ENCODE measurements at regions not wholly inside any gene's neighbourhood (a gene's known extent, or its start where the extent isn't known, plus 50 kb on each side); places are given as distances from the start of the nearest gene placed in this dataset.

DNA sequence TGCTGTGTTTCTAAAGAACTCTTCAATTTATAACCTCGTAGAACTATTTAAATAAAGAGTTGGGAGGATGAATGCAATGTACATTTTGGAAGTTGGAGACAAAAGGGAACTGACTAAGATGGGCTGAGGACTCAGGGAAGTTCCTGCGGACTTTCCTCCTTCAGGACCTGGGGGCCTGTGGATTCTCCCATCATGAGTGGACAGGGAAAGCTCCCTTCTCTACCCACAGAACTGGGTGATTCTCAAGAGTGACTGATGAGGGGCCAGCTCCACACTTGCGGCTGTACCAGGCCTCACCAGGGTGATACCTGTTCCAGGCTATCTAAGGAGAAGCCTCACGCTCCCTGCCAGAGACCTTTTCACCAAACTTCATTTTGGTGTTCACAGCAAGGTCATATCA, 143.8 kb upstream of the APCDD1 start:
- no peaks in the 10 kb centered on the region for H3K9me3 ChIP-seq (ENCODE audit: control insufficient read depth, low read length)
- H3K4me3 ChIP-seq (ENCODE audit: extremely low read depth, insufficient read depth, low read length, poor library complexity, severe bottlenecking), result no peak overlapping the region
- WGBS, 2 experiments (ENCODE audit: insufficient coverage in 2 of 2), result 85 to 95% methylated on average over 2 of the region's 4 CpGs
- no peaks in the 10 kb centered on the region for H3K36me3 ChIP-seq (ENCODE audit: control insufficient read depth, insufficient read depth, low read length)
- no peaks in the 10 kb centered on the region for H3K4me1 ChIP-seq (ENCODE audit: control insufficient read depth, insufficient read depth, low read length, poor library complexity, severe bottlenecking)
- H3K27ac ChIP-seq (ENCODE audit: low read depth, low read length, severe bottlenecking), result no peak overlapping the region

DNA sequence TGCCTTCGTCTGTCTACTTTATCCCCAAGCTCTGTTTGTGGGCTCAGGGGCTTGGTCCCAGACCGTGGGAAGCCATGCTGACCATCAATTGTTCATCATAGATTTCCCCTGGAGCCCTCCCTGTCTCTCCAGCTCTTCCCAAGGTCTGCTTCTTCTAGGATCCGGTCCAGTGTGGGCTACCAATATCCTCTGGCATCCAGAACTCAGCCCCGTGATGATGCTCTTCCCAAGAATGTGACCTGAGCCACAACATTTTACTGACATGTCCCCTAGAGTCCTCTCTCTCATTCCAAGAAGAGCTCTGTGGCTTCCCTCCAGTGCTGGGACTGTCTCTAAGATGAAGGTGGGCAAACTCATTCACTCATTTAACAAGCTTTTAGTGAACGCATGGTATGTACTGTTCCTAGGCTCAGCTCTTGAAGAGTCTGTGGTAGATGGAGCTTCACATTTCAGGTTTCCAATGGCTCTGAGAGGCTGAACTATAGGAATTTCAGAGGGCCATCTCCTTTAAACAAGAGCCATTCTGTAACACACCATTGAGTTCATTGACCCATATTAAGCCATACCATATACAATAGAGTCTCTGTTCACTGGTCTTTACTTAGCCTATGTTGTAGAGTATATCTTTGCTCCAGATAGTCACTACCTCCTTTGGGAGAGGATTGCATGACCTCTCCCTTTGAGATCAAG, 142.0 kb upstream of the APCDD1 start:
- no peak overlapping the region for H3K4me3 ChIP-seq (ENCODE audit: extremely low read depth, insufficient read depth, low read length, poor library complexity, severe bottlenecking)
- H3K27ac ChIP-seq (ENCODE audit: low read depth, low read length, severe bottlenecking), result no peak overlapping the region
- H3K9me3 ChIP-seq (ENCODE audit: control insufficient read depth, low read length), result no peaks in the 10 kb centered on the region
- H3K4me1 ChIP-seq (ENCODE audit: control insufficient read depth, insufficient read depth, low read length, poor library complexity, severe bottlenecking), result no peaks in the 10 kb centered on the region
- no peaks in the 10 kb centered on the region for H3K36me3 ChIP-seq (ENCODE audit: control insufficient read depth, insufficient read depth, low read length)
- 86 to 98% methylated on average over 4 of the region's 5 CpGs for WGBS, 2 experiments (ENCODE audit: insufficient coverage in 2 of 2)

DNA sequence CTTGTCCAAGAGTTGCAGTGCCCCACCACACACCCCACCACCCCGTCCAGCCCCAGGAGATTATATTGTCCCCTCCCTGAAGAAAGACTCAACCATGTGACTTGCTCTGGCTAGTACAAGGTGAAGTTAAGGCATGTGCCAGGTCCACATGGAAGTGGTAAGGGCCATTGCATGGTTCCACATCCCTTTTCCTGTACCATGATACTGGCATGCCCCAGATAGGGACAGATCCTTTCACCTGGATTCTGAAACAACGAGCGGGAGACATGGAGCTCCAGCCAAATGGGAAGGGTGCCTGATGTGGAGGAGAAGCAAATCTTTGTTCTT, 141.5 kb upstream of the APCDD1 start:
- WGBS, 2 experiments (ENCODE audit: insufficient coverage in 2 of 2), result 100% methylated on average over 2 of the region's 3 CpGs
- Histone ChIP-seq H3K27ac (ENCODE audit: low read depth, low read length, severe bottlenecking) (no peak overlapping the region), H3K36me3 (ENCODE audit: control insufficient read depth, insufficient read depth, low read length) (no peaks in the 10 kb centered on the region), H3K4me3 (ENCODE audit: extremely low read depth, insufficient read depth, low read length, poor library complexity, severe bottlenecking) (no peak overlapping the region), H3K4me1 (ENCODE audit: control insufficient read depth, insufficient read depth, low read length, poor library complexity, severe bottlenecking) (no peaks in the 10 kb centered on the region), H3K9me3 (ENCODE audit: control insufficient read depth, low read length) (no peaks in the 10 kb centered on the region)

DNA sequence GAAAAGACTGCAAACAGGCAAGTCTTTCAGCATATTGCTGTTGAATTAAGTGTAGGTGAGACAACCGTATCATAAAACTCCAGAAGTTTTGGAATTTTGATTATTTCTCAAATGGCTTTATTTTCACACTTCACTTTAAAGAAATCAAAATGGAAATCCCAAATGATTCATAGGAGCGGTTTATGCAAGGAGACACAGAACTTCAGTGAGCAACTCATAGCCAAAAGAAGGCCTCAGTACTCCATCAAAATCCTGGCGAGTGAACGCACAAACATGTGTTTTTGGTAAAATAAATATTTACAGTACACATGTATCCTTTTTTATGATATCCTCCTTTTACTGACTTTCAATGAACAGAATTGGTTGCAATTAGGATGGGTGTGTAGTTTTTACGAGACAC, 140.4 kb upstream of the APCDD1 start:
- Histone ChIP-seq H3K36me3 (ENCODE audit: control insufficient read depth, insufficient read depth, low read length) (no peaks in the 10 kb centered on the region), H3K4me1 (ENCODE audit: control insufficient read depth, insufficient read depth, low read length, poor library complexity, severe bottlenecking) (no peaks in the 10 kb centered on the region), H3K4me3 (ENCODE audit: extremely low read depth, insufficient read depth, low read length, poor library complexity, severe bottlenecking) (no peak overlapping the region), H3K27ac (ENCODE audit: low read depth, low read length, severe bottlenecking) (no peak overlapping the region), H3K9me3 (ENCODE audit: control insufficient read depth, low read length) (no peaks in the 10 kb centered on the region)
- WGBS, 2 experiments (ENCODE audit: insufficient coverage in 2 of 2), result no CpG with 5 or more reads among the region's 5 CpGs

DNA sequence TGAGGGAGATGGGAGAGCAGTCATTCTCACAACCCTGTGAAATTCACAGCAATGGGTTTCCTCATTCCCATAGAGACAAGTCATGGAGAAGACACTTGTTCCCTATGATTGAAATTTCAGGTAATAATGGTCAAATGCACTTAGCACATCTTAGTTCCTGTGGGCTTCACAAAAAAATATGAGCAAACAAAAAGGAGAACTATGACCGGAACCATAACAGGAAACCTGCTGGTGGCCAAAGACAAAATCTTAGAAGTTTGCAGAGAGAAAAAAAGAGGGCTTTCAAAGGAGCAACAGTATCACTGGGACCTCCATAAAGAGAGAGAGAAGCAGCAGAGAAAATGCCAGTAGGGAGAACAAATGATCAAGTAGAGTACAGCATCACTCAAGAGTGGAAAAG, 138.9 kb upstream of the APCDD1 start:
- Histone ChIP-seq H3K36me3 (ENCODE audit: control insufficient read depth, insufficient read depth, low read length) (no peaks in the 10 kb centered on the region), H3K4me3 (ENCODE audit: extremely low read depth, insufficient read depth, low read length, poor library complexity, severe bottlenecking) (no peak overlapping the region), H3K27ac (ENCODE audit: low read depth, low read length, severe bottlenecking) (no peak overlapping the region), H3K4me1 (ENCODE audit: control insufficient read depth, insufficient read depth, low read length, poor library complexity, severe bottlenecking) (no peaks in the 10 kb centered on the region), H3K9me3 (ENCODE audit: control insufficient read depth, low read length) (no peaks in the 10 kb centered on the region)
- 85 to 89% methylated on average over 1 of the region's 1 CpG for WGBS, 2 experiments (ENCODE audit: insufficient coverage in 2 of 2)

DNA sequence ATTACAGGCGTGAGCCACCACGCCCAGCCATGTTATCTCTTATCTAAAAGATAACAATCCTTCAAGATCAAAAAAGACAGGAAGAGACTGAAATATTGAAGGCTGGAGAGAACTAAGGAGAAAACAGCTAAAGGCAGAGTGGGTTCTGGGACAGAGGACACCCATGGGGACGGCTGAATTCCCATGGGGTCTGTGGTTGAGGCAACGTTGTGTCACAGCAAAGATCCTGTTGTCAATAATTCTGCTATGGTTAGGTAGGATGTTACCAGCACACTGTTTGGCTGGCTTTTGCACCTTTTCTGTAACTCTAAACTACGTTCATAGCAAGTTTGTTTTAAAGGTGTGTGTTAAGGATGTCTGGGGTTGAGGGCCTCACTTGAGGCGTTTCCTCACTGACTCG, 137.7 kb upstream of the APCDD1 start:
- Histone ChIP-seq H3K4me1 (ENCODE audit: control insufficient read depth, insufficient read depth, low read length, poor library complexity, severe bottlenecking) (no peaks in the 10 kb centered on the region), H3K27ac (ENCODE audit: low read depth, low read length, severe bottlenecking) (no peak overlapping the region), H3K36me3 (ENCODE audit: control insufficient read depth, insufficient read depth, low read length) (no peaks in the 10 kb centered on the region), H3K9me3 (ENCODE audit: control insufficient read depth, low read length) (no peaks in the 10 kb centered on the region), H3K4me3 (ENCODE audit: extremely low read depth, insufficient read depth, low read length, poor library complexity, severe bottlenecking) (no peak overlapping the region)
- WGBS, 2 experiments (ENCODE audit: insufficient coverage in 2 of 2), result 100% methylated on average over 2 of the region's 7 CpGs

DNA sequence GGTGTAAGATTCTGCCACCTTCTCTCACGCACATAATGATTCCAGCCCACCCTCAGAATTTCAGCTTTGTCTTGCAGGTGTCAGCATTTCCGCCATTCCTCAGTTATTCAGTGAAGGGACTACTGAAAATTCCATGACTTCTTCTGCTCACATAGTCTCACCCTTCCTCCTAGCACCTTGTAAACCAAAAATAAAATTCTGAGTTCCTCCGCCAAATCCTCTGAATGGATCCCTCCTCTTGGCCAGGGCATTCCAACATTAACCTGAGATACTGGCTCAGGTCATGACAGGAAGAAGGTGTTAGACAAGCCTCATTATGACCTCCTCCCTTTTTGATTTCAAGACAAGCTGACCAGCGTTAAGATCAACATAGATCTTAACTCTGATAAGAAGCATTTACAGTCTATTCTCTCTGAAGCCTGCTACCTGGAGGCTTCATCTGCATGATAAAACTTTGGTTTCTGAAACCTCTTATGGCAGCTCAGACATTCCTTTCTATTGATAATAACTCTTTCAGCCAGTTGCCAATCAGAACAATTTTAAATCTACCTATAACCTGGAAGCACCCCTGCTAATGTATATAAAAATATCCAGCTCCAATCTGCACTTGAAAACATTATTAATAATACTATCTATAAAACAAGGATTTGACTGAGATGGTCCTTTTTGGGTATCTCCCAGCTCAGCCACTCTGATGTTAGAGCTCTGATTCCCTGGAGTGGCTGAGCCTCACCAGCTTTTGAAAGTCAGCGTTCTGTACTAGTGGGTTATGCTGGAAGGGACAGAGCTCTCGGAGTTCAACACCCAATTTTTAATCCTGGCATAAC, 136.4 kb upstream of the APCDD1 start:
- 63 to 73% methylated on average over 4 of the region's 6 CpGs for WGBS, 2 experiments (ENCODE audit: insufficient coverage in 2 of 2)
- H3K27ac ChIP-seq (ENCODE audit: low read depth, low read length, severe bottlenecking), result no peak overlapping the region
- no peaks in the 10 kb centered on the region for H3K4me1 ChIP-seq (ENCODE audit: control insufficient read depth, insufficient read depth, low read length, poor library complexity, severe bottlenecking)
- no peaks in the 10 kb centered on the region for H3K36me3 ChIP-seq (ENCODE audit: control insufficient read depth, insufficient read depth, low read length)
- no peaks in the 10 kb centered on the region for H3K9me3 ChIP-seq (ENCODE audit: control insufficient read depth, low read length)
- H3K4me3 ChIP-seq (ENCODE audit: extremely low read depth, insufficient read depth, low read length, poor library complexity, severe bottlenecking), result no peak overlapping the region

DNA sequence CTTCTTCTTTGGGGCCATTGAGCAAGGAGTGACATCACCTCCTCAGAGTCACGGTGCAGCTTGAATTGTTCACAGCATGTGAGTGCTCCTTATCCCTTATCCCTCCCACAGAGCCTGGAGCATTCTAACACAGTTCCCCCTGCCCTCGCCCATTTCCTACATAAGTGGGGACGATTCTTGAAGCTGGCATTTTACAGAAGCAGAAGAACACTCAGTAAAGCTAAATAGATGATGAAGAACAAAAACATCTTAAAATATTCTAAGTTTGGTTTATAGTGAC, 135.8 kb upstream of the APCDD1 start:
- Histone ChIP-seq H3K9me3 (ENCODE audit: control insufficient read depth, low read length) (no peaks in the 10 kb centered on the region), H3K4me1 (ENCODE audit: control insufficient read depth, insufficient read depth, low read length, poor library complexity, severe bottlenecking) (no peaks in the 10 kb centered on the region), H3K4me3 (ENCODE audit: extremely low read depth, insufficient read depth, low read length, poor library complexity, severe bottlenecking) (no peak overlapping the region), H3K27ac (ENCODE audit: low read depth, low read length, severe bottlenecking) (no peak overlapping the region), H3K36me3 (ENCODE audit: control insufficient read depth, insufficient read depth, low read length) (no peaks in the 10 kb centered on the region)
- 0 to 17% methylated on average over 1 of the region's 3 CpGs for WGBS, 2 experiments (ENCODE audit: insufficient coverage in 2 of 2)

DNA sequence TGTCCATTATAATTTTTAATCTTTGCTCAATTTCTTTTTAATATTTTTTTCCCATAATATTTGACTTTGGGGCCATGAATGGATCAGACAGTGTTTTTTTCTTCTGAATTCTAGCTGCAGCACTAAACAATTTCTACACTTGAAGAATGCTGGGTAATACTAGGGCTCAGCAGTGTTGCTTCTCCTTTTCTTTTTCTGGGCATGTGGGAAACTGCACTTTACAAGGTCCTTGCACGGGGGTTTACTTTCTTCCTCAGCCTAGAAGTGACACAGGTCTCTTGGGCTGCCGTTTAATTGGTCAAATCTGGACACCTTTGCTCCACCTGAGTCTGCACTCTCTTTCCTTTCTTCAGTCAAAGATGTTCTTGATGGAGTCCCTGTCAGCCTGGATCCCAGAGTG, 135.4 kb upstream of the APCDD1 start:
- Histone ChIP-seq H3K9me3 (ENCODE audit: control insufficient read depth, low read length) (no peaks in the 10 kb centered on the region), H3K36me3 (ENCODE audit: control insufficient read depth, insufficient read depth, low read length) (no peaks in the 10 kb centered on the region), H3K4me3 (ENCODE audit: extremely low read depth, insufficient read depth, low read length, poor library complexity, severe bottlenecking) (no peak overlapping the region), H3K4me1 (ENCODE audit: control insufficient read depth, insufficient read depth, low read length, poor library complexity, severe bottlenecking) (no peaks in the 10 kb centered on the region), H3K27ac (ENCODE audit: low read depth, low read length, severe bottlenecking) (no peak overlapping the region)
- WGBS, 2 experiments (ENCODE audit: insufficient coverage in 2 of 2), result 85 to 90% methylated on average over 2 of the region's 2 CpGs

DNA sequence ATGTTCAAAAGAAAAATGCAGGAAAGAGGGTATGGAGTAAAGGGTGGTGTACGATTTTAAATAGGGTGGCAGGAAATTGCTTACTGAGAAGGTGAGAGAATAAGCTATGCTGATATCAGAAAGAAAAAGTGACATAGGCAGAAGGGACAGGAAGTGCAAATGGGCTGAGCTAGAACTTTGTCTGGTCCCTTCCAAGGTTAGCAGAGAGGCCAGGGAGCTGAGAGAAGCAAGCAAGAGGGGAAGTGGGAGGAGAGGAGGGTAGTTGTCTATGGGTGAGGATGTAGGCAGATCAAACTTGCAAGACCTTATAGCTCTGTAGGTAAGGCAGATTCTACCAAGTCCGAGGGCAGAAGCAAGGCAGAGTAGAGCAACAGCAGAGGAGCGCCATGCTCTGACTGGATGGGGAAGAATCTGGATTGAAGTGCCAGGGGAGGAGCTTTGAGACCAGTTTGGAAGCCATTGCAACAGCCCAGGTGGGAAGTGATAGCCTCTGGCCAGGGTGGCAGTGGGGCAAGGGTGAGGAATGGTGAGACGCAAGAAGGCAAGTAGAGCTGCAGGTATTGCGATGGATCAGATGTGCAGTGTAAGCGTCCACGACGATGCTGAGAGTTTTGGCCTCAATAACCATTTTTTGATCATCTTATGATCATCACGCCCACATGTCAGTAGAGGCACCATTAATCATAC, 134.4 kb upstream of the APCDD1 start:
- Histone ChIP-seq H3K36me3 (ENCODE audit: control insufficient read depth, insufficient read depth, low read length) (no peaks in the 10 kb centered on the region), H3K27ac (ENCODE audit: low read depth, low read length, severe bottlenecking) (no peak overlapping the region), H3K4me1 (ENCODE audit: control insufficient read depth, insufficient read depth, low read length, poor library complexity, severe bottlenecking) (no peaks in the 10 kb centered on the region), H3K9me3 (ENCODE audit: control insufficient read depth, low read length) (no peaks in the 10 kb centered on the region), H3K4me3 (ENCODE audit: extremely low read depth, insufficient read depth, low read length, poor library complexity, severe bottlenecking) (no peak overlapping the region)
- WGBS, 2 experiments (ENCODE audit: insufficient coverage in 2 of 2), result 94 to 95% methylated on average over 8 to 9 of the region's 9 CpGs

DNA sequence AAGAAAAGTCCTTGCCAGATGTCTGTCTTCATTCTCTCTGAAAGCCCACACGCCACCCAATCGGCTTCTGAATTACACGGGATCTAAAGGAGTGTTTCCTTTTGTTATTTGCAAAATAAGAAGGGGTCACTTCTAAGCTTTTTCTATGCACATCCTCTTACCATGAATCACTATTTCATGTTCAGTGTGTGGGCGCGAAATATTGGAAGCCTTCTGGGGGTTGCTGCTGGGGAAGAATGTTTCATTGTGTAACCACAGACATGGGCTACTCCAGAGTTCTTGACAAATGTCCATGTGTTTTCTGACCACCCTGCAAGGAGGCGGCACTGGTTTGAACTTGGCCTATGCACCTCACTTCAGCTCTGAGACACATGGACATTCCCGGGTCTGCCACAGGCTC, 133.6 kb upstream of the APCDD1 start:
- no peaks in the 10 kb centered on the region for H3K9me3 ChIP-seq (ENCODE audit: control insufficient read depth, low read length)
- no peak overlapping the region for H3K4me3 ChIP-seq (ENCODE audit: extremely low read depth, insufficient read depth, low read length, poor library complexity, severe bottlenecking)
- no peak overlapping the region for H3K27ac ChIP-seq (ENCODE audit: low read depth, low read length, severe bottlenecking)
- WGBS, 2 experiments (ENCODE audit: insufficient coverage in 2 of 2), result 83 to 97% methylated on average over 3 to 6 of the region's 7 CpGs
- no peaks in the 10 kb centered on the region for H3K4me1 ChIP-seq (ENCODE audit: control insufficient read depth, insufficient read depth, low read length, poor library complexity, severe bottlenecking)
- no peaks in the 10 kb centered on the region for H3K36me3 ChIP-seq (ENCODE audit: control insufficient read depth, insufficient read depth, low read length)
